AG04450 (cell line): ENCODE measurements at regions not wholly inside any gene's neighbourhood (a gene's known extent, or its start where the extent isn't known, plus 50 kb on each side); places are given as distances from the start of the nearest gene placed in this dataset. TPM values are rescaled to one million over a fixed set of nuclear protein-coding genes. Genes with fewer than 3 reads are reported as not detected.

ENCODE experiments used
- CTCF ChIA-PET: fragments of 300-600, 350-600 bp; formaldehyde crosslinking; extraction: SDS; loops from one replicate; lab custom pipeline; 2022; ENCODE audit warnings: antibody characterized with exemption, inconsistent platforms; lab: Charles Lee
- POLR2A ChIA-PET: fragments of 350-600 bp; formaldehyde crosslinking; extraction: SDS; loops from one replicate; lab custom pipeline; 2021; ENCODE audit warnings: antibody characterized with exemption, inconsistent platforms; lab: Yijun Ruan, JAX
- DNase-seq: peaks from one replicate; pipeline ENCODE4 v3.0.0-alpha.2; 2011; ENCODE audit warnings: low read depth, low spot score
- H3K27ac ChIP-seq: one replicate; pipeline ENCODE4 v1.5.1; 2012; ENCODE audit warnings: low read depth, low read length, control low read depth
- H3K27me3 ChIP-seq: one replicate; pipeline ENCODE4 v1.6.0; 2012; ENCODE audit warnings: low read length; ENCODE audit not compliant: control insufficient read depth, insufficient read depth
- H3K4me3 ChIP-seq: 2 replicates; pipeline ENCODE4 v1.5.1; 2011; ENCODE audit warnings: mild to moderate bottlenecking, low read depth, low read length, control low read depth
- H3K9me3 ChIP-seq: 2 replicates; pipeline ENCODE4 v1.5.1; 2012; ENCODE audit warnings: low read length; ENCODE audit not compliant: control insufficient read depth, insufficient read depth
- small RNA-seq: library from RNA; depleted of rRNA; stranded (forward); fragments of <200 nt; gene quantifications from one replicate; pipeline ENCODE3, GENCODE V24; 2012; ENCODE audit warnings: low read depth; ENCODE audit not compliant: insufficient read length
- TF ChIP-seq, protein P1 (sequence below): IDR thresholded peaks from 2 replicates; pipeline ENCODE4 v1.5.1; 2011; ENCODE audit warnings: low read depth, low read length, control low read depth, inconsistent platforms

DNA sequence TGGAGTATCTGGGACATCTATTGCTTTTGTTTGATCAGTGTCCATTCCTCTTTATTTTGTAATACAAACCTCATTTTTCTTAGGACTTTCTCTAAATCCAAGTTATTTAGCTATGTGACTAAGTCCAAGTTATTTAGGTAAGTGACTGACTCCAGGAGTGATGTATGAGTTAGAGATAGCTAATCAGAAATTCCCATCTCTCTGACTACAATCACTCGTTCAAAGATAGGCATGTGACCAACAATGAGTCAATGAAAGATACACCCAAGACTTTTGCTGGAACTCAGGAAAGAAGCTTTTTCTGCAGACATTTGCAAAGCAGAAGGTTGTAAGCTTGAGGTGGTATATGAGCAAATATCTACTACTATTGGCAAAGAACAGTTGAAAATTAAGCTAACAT is 72.5 kb upstream of the KCNIP4 start:
- CTCF ChIA-PET: no interaction called here
- no peak overlapping the region for H3K4me3 ChIP-seq
- DNase-seq: no peak
- H3K9me3 ChIP-seq: no peaks in the 10 kb centered on the region
- H3K27ac ChIP-seq: no peak overlapping the region
- POLR2A ChIA-PET: no interaction called here
- H3K27me3 ChIP-seq: no peaks in the 10 kb centered on the region
- TF ChIP-seq, protein P1, sequence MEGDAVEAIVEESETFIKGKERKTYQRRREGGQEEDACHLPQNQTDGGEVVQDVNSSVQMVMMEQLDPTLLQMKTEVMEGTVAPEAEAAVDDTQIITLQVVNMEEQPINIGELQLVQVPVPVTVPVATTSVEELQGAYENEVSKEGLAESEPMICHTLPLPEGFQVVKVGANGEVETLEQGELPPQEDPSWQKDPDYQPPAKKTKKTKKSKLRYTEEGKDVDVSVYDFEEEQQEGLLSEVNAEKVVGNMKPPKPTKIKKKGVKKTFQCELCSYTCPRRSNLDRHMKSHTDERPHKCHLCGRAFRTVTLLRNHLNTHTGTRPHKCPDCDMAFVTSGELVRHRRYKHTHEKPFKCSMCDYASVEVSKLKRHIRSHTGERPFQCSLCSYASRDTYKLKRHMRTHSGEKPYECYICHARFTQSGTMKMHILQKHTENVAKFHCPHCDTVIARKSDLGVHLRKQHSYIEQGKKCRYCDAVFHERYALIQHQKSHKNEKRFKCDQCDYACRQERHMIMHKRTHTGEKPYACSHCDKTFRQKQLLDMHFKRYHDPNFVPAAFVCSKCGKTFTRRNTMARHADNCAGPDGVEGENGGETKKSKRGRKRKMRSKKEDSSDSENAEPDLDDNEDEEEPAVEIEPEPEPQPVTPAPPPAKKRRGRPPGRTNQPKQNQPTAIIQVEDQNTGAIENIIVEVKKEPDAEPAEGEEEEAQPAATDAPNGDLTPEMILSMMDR: no peak

DNA sequence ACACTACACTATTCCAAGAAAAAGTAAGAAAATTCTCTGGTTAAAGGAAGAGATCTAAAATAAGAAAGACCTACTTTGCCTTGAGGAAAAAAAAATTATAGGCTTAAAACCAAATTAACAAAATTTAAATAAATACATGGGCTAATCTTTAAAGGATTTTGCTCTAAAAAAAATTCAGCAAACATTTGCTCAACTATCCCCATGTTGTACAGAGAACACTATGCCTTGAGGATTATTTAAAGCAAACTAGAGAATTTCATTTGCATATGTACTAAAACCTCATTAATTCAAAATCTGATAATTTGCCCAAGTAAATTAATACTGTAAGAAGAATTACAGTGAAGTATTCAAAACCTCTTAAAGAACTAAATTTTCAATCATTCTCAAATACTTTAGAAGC is 71.6 kb upstream of the KCNIP4 start:
- TF ChIP-seq, protein P1: no peak
- ChIA-PET CTCF (no interaction called here), POLR2A (no interaction called here)
- no peak for DNase-seq
- H3K4me3 ChIP-seq: no peak overlapping the region
- H3K27ac ChIP-seq: no peak overlapping the region
- H3K27me3 ChIP-seq: no peaks in the 10 kb centered on the region
- H3K9me3 ChIP-seq: no peaks in the 10 kb centered on the region

DNA sequence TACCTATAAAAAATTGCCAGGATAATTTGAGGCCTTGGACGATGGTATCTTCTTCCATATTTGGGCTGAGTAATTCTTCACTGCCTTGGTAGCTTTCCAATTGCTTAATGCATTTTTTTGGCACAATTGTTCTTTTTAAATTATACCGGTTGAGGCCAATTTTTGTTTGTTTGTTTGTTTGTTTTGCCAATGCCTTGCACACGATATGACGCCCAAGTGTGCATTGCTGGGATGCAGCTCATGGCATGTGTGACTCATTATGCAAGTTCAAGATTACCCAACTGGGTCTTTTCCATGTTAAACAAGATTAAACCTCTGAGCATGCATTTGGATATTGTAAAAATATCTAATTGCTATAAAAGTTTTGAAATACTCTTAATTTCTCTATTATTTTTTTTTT is 71.1 kb upstream of the KCNIP4 start:
- H3K9me3 ChIP-seq: no peaks in the 10 kb centered on the region
- no peaks in the 10 kb centered on the region for H3K27me3 ChIP-seq
- TF ChIP-seq, protein P1: no peak
- ChIA-PET POLR2A (no interaction called here), CTCF (interaction anchor here (1.0 kb wide), 1 partner anchor 230 kb away, joined by 3 read pairs; no protein-coding TSS in a partner anchor)
- DNase-seq: no peak
- no peak overlapping the region for H3K4me3 ChIP-seq
- no peak overlapping the region for H3K27ac ChIP-seq

DNA sequence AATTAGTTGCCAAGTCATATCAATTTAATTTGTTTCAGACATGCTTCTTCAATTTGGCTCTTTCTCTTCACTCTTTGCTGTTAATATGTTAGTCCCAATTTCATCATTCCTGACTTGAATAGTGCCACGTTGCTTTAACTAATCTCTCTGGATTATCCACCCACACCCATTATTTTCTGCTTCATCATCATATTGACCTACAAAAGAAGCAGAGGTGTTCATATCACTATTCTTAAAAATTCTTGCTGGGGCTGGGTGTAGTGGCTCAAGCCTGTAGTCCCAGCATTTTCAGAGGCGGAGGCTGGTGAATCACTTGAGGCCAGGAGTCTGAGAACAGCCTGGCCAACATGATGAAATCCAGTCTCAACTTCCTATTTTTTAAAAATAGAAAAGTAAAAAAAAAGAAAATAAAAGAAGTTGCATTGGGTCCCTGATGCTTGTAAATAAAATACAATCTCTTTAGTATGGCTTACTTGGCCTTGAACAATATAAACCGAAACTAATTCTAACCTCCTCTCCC is 65.7 kb upstream of the KCNIP4 start:
- DNase-seq: no peak
- TF ChIP-seq, protein P1: no peak
- ChIA-PET POLR2A (no interaction called here), CTCF (no interaction called here)
- Histone ChIP-seq H3K9me3 (no peaks in the 10 kb centered on the region), H3K27ac (no peak overlapping the region), H3K4me3 (no peak overlapping the region), H3K27me3 (no peaks in the 10 kb centered on the region)

DNA sequence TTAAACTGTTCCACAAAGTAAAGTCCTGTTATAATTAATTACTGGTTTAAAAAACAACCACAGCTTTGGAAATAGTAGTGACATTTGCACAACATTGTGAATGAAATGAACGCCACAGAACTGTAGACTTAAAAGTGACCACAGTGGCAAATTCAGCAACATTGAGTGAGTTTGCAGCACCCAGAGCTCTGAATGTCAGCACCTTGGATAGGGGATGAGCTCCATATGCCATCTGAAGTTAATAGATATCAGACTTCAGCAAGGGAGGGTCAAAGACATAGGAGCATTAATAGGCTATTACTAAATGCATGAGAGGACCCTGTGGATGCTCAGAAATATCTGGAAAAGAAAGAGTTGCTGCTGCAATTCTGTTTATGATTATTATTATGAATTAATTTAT is 55.3 kb upstream of the KCNIP4 start:
- POLR2A ChIA-PET: no interaction called here
- Histone ChIP-seq H3K9me3 (no peaks in the 10 kb centered on the region), H3K27me3 (no peaks in the 10 kb centered on the region), H3K4me3 (no peak overlapping the region), H3K27ac (no peak overlapping the region)
- CTCF ChIA-PET: no interaction called here
- TF ChIP-seq, protein P1: no peak
- no peak for DNase-seq

Small RNAs in the stretch of these regions (small RNA-seq; reads per million reads assigned to genes)
- not detected for gene RNU6-420P
